ENCODE measurements at regions not wholly inside any gene's neighbourhood (a gene's known extent, or its start where the extent isn't known, plus 50 kb on each side); places are given as distances from the start of the nearest gene placed in this dataset.
A peak's percentile ranks its signal among the peaks of the same experiment; 100 is the strongest.

- no peak for DNase-seq
Measured at GRCh38 chr11:79762279-79762921, 321.6 kb upstream of the TENM4 start.

GRCh38 chr11:79758325-79758724 is 317.5 kb upstream of the TENM4 start:
- DNase-seq, result no peak

- DNase-seq, result no peak
Measured at GRCh38 chr11:79747406-79747805, 306.6 kb upstream of the TENM4 start.

- no peak for DNase-seq
Measured at GRCh38 chr11:79744941-79745340, 304.1 kb upstream of the TENM4 start.

GRCh38 chr11:79742176-79742575 is 301.3 kb upstream of the TENM4 start:
- no peak for DNase-seq

GRCh38 chr11:79739591-79739990 is 298.8 kb upstream of the TENM4 start:
- no peak for DNase-seq

- no peak for DNase-seq
Measured at GRCh38 chr11:79727221-79727620, 286.4 kb upstream of the TENM4 start.

- no peak for DNase-seq
Measured at GRCh38 chr11:79720115-79720514, 279.3 kb upstream of the TENM4 start.

- peak; percentile 5 for DNase-seq
Measured at GRCh38 chr11:79708319-79708932, 267.6 kb upstream of the TENM4 start.

GRCh38 chr11:79705648-79706047 is 264.8 kb upstream of the TENM4 start:
- DNase-seq, result no peak

GRCh38 chr11:79702303-79702702 is 261.5 kb upstream of the TENM4 start:
- DNase-seq, result no peak

- DNase-seq, result no peak
Measured at GRCh38 chr11:79699246-79699645, 258.4 kb upstream of the TENM4 start.

- DNase-seq, result no peak
Measured at GRCh38 chr11:79697905-79698304, 257.1 kb upstream of the TENM4 start.

- no peak for DNase-seq
Measured at GRCh38 chr11:79694368-79694767, 253.5 kb upstream of the TENM4 start.

GRCh38 chr11:79691445-79691844 is 250.6 kb upstream of the TENM4 start:
- DNase-seq, result no peak

GRCh38 chr11:79686703-79687419 is 246.0 kb upstream of the TENM4 start:
- no peak for DNase-seq

- DNase-seq, result no peak
Measured at GRCh38 chr11:79683930-79684329, 243.1 kb upstream of the TENM4 start.

- no peak for DNase-seq
Measured at GRCh38 chr11:79678780-79679452, 238.1 kb upstream of the TENM4 start.

- DNase-seq, result no peak
Measured at GRCh38 chr11:79676396-79676795, 235.6 kb upstream of the TENM4 start.

GRCh38 chr11:79675081-79675480 is 234.3 kb upstream of the TENM4 start:
- no peak for DNase-seq

- DNase-seq, result no peak
Measured at GRCh38 chr11:79672786-79673185, 232.0 kb upstream of the TENM4 start.

GRCh38 chr11:79671401-79671800 is 230.6 kb upstream of the TENM4 start:
- DNase-seq, result no peak

- no peak for DNase-seq
Measured at GRCh38 chr11:79670882-79671281, 230.1 kb upstream of the TENM4 start.

- DNase-seq, result no peak
Measured at GRCh38 chr11:79668575-79668974, 227.7 kb upstream of the TENM4 start.
